ENCODE measurements at regions not wholly inside any gene's neighbourhood (a gene's known extent, or its start where the extent isn't known, plus 50 kb on each side); places are given as distances from the start of the nearest gene placed in this dataset.

GRCh38 chr18:23388357-23388756 is 64.7 kb upstream of the RIOK3 start:
- Histone ChIP-seq H4K20me1 (ENCODE audit: control insufficient read depth, insufficient read depth, insufficient read length) (no peaks in the 10 kb centered on the region), H3K23ac (ENCODE audit: insufficient read length, low read depth, low read length) (no peak overlapping the region), H3K14ac (ENCODE audit: insufficient read depth, low read length) (no peak overlapping the region), H3K18ac (ENCODE audit: insufficient read length, low read depth, low read length) (no peak overlapping the region), H3K23me2 (ENCODE audit: insufficient read length, low read depth, low read length, poor library complexity, severe bottlenecking) (no peaks in the 10 kb centered on the region), H2AFZ (ENCODE audit: low read length) (no peak overlapping the region), H4K91ac (ENCODE audit: insufficient read length, low read depth, low read length) (no peak overlapping the region), H4K8ac (replicated peaks; ENCODE audit: insufficient read length, low read depth, low read length) (no peak overlapping the region), H3K4ac (ENCODE audit: low read depth, low read length) (no peak overlapping the region), H3T11ph (ENCODE audit: low read length) (no peak overlapping the region), H4K5ac (ENCODE audit: insufficient read length, low read depth, low read length) (no peak overlapping the region), H2BK20ac (ENCODE audit: low read depth, low read length, poor library complexity, severe bottlenecking) (no peak overlapping the region), H2BK15ac (ENCODE audit: low read depth, low read length) (no peak overlapping the region), H3K79me1 (ENCODE audit: insufficient read depth, low read depth, low read length, poor library complexity, severe bottlenecking) (no peaks in the 10 kb centered on the region), H2AK5ac (ENCODE audit: insufficient read length, low read length) (no peak overlapping the region), H3K56ac (ENCODE audit: insufficient read length, low read depth, low read length) (no peak overlapping the region), H2BK12ac (ENCODE audit: insufficient read length, low read depth, low read length) (no peak overlapping the region), H3K4me2 (ENCODE audit: insufficient read depth, insufficient read length, low read length) (no peak overlapping the region), H3K27me3 (ENCODE audit: insufficient read depth, low read length) (no peaks in the 10 kb centered on the region), H3K9ac (ENCODE audit: extremely low read depth, insufficient read length, low read length) (no peak overlapping the region), H3K4me1 (ENCODE audit: insufficient read depth, low read length) (no peaks in the 10 kb centered on the region), H2BK5ac (ENCODE audit: insufficient read length, low read length) (no peak overlapping the region), H3K9me3 (ENCODE audit: control insufficient read depth, low read depth, low read length) (no peaks in the 10 kb centered on the region), H3K27ac (ENCODE audit: insufficient read length, low read depth, low read length) (no peak overlapping the region), H3K79me2 (ENCODE audit: insufficient read depth, low read length) (no peaks in the 10 kb centered on the region), H2BK120ac (ENCODE audit: low read depth, low read length, poor library complexity, severe bottlenecking) (no peak overlapping the region)
- DNase-seq, result no peak
- no peaks in the 10 kb centered on the region for H3K27me3 Mint-ChIP-seq (ENCODE audit: low read depth)
- WGBS (ENCODE audit: extremely low coverage, insufficient read length, low lambda C conversion rate), result no CpG with 5 or more reads among the region's 4 CpGs
- H3K27ac Mint-ChIP-seq, result no peak overlapping the region
- H3K4me3 Mint-ChIP-seq, result no peak overlapping the region
- H3K4me1 Mint-ChIP-seq, result peaks cover 0 to 5% of the 10 kb centered on the region in 2 experiments; a peak in 2 of 4 replicates
- TF ChIP-seq CTCF (conservative IDR thresholded peaks at IDR 0.05), result no peak
- H3K9me3 Mint-ChIP-seq, result no peaks in the 10 kb centered on the region
- peaks cover 0 to 3% (median under 1%) of the 10 kb centered on the region in 3 experiments; a peak in 3 of 7 replicates for H3K36me3 Mint-ChIP-seq (ENCODE audit: insufficient read depth in 1 of 3, low read depth in 3 of 3)
